Endodermal cell (in vitro differentiated cells): ENCODE measurements at regions not wholly inside any gene's neighbourhood (a gene's known extent, or its start where the extent isn't known, plus 50 kb on each side); places are given as distances from the start of the nearest gene placed in this dataset.

Experiments used
- DNase-seq: peaks from one replicate; pipeline ENCODE4 v3.0.0-alpha.2; 2017
- H3K27ac ChIP-seq: 2 replicates; pipeline ENCODE4 v1.5.1; 2013; ENCODE audit warnings: mild to moderate bottlenecking, low read depth, low read length, moderate library complexity
- H3K27me3 ChIP-seq: 2 replicates; pipeline ENCODE4 v1.6.1; 2013; ENCODE audit warnings: mild to moderate bottlenecking, low read length, moderate library complexity; ENCODE audit not compliant: insufficient read depth, control insufficient read depth, poor library complexity, severe bottlenecking
- H3K36me3 ChIP-seq: 2 replicates; pipeline ENCODE4 v1.7.0; 2013; ENCODE audit warnings: mild to moderate bottlenecking, low read length, moderate library complexity; ENCODE audit not compliant: control insufficient read depth, insufficient read depth
- H3K4me1 ChIP-seq: one replicate; pipeline ENCODE4 v1.7.0; 2013; ENCODE audit warnings: low read length; ENCODE audit not compliant: control insufficient read depth, insufficient read depth
- H3K4me3 ChIP-seq: 2 replicates; pipeline ENCODE4 v1.5.1; 2013; ENCODE audit warnings: mild to moderate bottlenecking, low read length, moderate library complexity
- H3K9ac ChIP-seq: 2 replicates; pipeline ENCODE4 v1.6.1; 2013; ENCODE audit warnings: mild to moderate bottlenecking, low read length, moderate library complexity; ENCODE audit not compliant: poor library complexity, severe bottlenecking; ENCODE audit errors: extremely low read depth
- H3K9me3 ChIP-seq: 2 replicates; pipeline ENCODE4 v1.6.1; 2013; ENCODE audit warnings: mild to moderate bottlenecking, low read length, moderate library complexity; ENCODE audit not compliant: control insufficient read depth
- H3K27ac Mint-ChIP-seq: 2 replicates; pipeline ENCODE4 v1.8.0; 2020; ENCODE audit warnings: mixed read lengths
- H3K27me3 Mint-ChIP-seq: 2 replicates; pipeline ENCODE4 v1.8.0; 2021; ENCODE audit warnings: mild to moderate bottlenecking, mixed read lengths; ENCODE audit not compliant: insufficient read depth
- H3K36me3 Mint-ChIP-seq: 2 replicates; pipeline ENCODE4 v1.8.0; 2020; ENCODE audit warnings: low read depth, mixed read lengths
- H3K4me1 Mint-ChIP-seq: 2 replicates; pipeline ENCODE4 v1.8.0; 2020; ENCODE audit warnings: mixed read lengths
- H3K4me3 Mint-ChIP-seq: 2 replicates; pipeline ENCODE4 v1.8.0; 2020; ENCODE audit warnings: mild to moderate bottlenecking, moderate library complexity, mixed read lengths
- H3K9me3 Mint-ChIP-seq: 2 replicates; pipeline ENCODE4 v1.8.0; 2020; ENCODE audit warnings: mild to moderate bottlenecking, mixed read lengths
- CTCF ChIP-seq: fragments of 200-600 bp; sonication (generic); conservative IDR thresholded peaks from 2 replicates; pipeline ENCODE4 v1.5.0; 2021; ENCODE audit warnings: antibody characterized with exemption, mild to moderate bottlenecking
- WGBS, 2 experiments: methylation state at CpG; one replicate each; pipeline versions ENCODE4 v1.1.5 to v1.1.7; 2013; ENCODE audit warnings: missing lambda C conversion rate in 2 of 2, mixed read lengths in 1 of 2; ENCODE audit not compliant: insufficient coverage in 1 of 2, insufficient read length in 1 of 2; 5-methylcytosine and 5-hydroxymethylcytosine counted together

GRCh38 chr12:69008520-69008919 lies 75.5 kb upstream of the CPM start:
- no peak overlapping the region for H3K4me3 ChIP-seq
- no peak for TF ChIP-seq CTCF
- Mint-ChIP-seq H3K4me1 (peaks cover 16% of the 10 kb centered on the region), H3K4me3 (no peak overlapping the region), H3K27ac (no peak overlapping the region), H3K36me3 (no peaks in the 10 kb centered on the region), H3K9me3 (no peaks in the 10 kb centered on the region), H3K27me3 (no peaks in the 10 kb centered on the region)
- H3K9ac ChIP-seq = no peak overlapping the region
- no peak for DNase-seq
- no peaks in the 10 kb centered on the region for H3K27me3 ChIP-seq
- 92 to 98% methylated on average over 4 of the region's 4 CpGs for WGBS, 2 experiments
- H3K36me3 ChIP-seq = no peaks in the 10 kb centered on the region
- H3K27ac ChIP-seq = no peak overlapping the region
- peaks cover 10% of the 10 kb centered on the region for H3K4me1 ChIP-seq
- peaks cover 6% of the 10 kb centered on the region for H3K9me3 ChIP-seq

- Histone ChIP-seq H3K4me3 (no peak overlapping the region), H3K9ac (no peak overlapping the region), H3K27ac (no peak overlapping the region), H3K9me3 (no peaks in the 10 kb centered on the region), H3K4me1 (no peaks in the 10 kb centered on the region), H3K27me3 (no peaks in the 10 kb centered on the region), H3K36me3 (no peaks in the 10 kb centered on the region)
- no peaks in the 10 kb centered on the region for H3K36me3 Mint-ChIP-seq
- H3K27me3 Mint-ChIP-seq = no peaks in the 10 kb centered on the region
- TF ChIP-seq CTCF = no peak
- DNase-seq = no peak
- no peaks in the 10 kb centered on the region for H3K4me1 Mint-ChIP-seq
- H3K4me3 Mint-ChIP-seq = no peak overlapping the region
- no peaks in the 10 kb centered on the region for H3K9me3 Mint-ChIP-seq
- WGBS, 2 experiments = 88 to 94% methylated on average over 2 of the region's 2 CpGs
- H3K27ac Mint-ChIP-seq = no peak overlapping the region
These were observed 81.1 kb upstream of the CPM start for GRCh38 chr12:69014047-69014446.

- Histone ChIP-seq H3K4me3 (no peak overlapping the region), H3K36me3 (no peaks in the 10 kb centered on the region), H3K9me3 (peaks cover 4% of the 10 kb centered on the region), H3K27me3 (no peaks in the 10 kb centered on the region), H3K4me1 (no peaks in the 10 kb centered on the region), H3K27ac (no peak overlapping the region), H3K9ac (no peak overlapping the region)
- H3K27ac Mint-ChIP-seq = no peak overlapping the region
- H3K36me3 Mint-ChIP-seq = no peaks in the 10 kb centered on the region
- no peak overlapping the region for H3K4me3 Mint-ChIP-seq
- no peak for DNase-seq
- 60 to 70% methylated on average over 2 of the region's 2 CpGs for WGBS, 2 experiments
- H3K27me3 Mint-ChIP-seq = no peaks in the 10 kb centered on the region
- TF ChIP-seq CTCF = no peak
- no peaks in the 10 kb centered on the region for H3K4me1 Mint-ChIP-seq
- peaks cover 2% of the 10 kb centered on the region for H3K9me3 Mint-ChIP-seq
These were observed 82.0 kb upstream of the CPM start for GRCh38 chr12:69015017-69015416.
